Liver (tissue), 3 donors: ENCODE measurements at regions not wholly inside any gene's neighbourhood (a gene's known extent, or its start where the extent isn't known, plus 50 kb on each side); places are given as distances from the start of the nearest gene placed in this dataset.

Experiments
- RAD21 ChIP-seq, 2 donors: IDR thresholded peaks; 2 replicates each; pipeline ENCODE4 v1.6.1; 2016; ENCODE audit warnings: antibody characterized with exemption in 2 of 2, mild to moderate bottlenecking in 2 of 2
- TF ChIP-seq, protein P1 (sequence below): fragments of 150-350 bp; IDR thresholded peaks from 2 replicates; pipeline ENCODE4 v1.5.1; 2017; ENCODE audit warnings: improper control_type of control experiment, low read depth, low read length; ENCODE audit not compliant: missing input control
- donor health status: healthy.
- donor health status: healthy.

DNA sequence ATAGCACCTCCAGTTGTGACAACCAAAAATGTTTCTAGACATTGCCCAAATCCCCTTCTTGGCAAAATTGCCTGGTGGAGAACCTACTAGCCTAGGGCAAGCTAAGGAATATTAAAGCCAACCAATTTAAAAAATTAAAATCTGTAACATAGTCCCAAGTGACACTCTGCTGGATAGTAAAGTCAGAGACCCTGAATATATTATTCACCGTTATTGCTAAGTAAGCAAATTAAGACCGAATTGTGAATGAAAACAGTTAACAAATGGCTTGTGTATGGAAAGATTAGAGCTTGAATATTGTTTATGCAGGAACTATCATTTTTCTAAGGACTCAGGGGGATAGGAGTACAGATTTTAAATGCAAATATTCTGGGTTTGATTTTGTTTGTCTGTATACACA, 208.1 kb downstream of the DMAC1 start:
- TF ChIP-seq, protein P1, sequence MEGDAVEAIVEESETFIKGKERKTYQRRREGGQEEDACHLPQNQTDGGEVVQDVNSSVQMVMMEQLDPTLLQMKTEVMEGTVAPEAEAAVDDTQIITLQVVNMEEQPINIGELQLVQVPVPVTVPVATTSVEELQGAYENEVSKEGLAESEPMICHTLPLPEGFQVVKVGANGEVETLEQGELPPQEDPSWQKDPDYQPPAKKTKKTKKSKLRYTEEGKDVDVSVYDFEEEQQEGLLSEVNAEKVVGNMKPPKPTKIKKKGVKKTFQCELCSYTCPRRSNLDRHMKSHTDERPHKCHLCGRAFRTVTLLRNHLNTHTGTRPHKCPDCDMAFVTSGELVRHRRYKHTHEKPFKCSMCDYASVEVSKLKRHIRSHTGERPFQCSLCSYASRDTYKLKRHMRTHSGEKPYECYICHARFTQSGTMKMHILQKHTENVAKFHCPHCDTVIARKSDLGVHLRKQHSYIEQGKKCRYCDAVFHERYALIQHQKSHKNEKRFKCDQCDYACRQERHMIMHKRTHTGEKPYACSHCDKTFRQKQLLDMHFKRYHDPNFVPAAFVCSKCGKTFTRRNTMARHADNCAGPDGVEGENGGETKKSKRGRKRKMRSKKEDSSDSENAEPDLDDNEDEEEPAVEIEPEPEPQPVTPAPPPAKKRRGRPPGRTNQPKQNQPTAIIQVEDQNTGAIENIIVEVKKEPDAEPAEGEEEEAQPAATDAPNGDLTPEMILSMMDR: no peak
- TF ChIP-seq RAD21 (IDR thresholded peaks at IDR 0.05): no peak
